Esophagus muscularis mucosa (tissue), 4 donors: ENCODE measurements at regions not wholly inside any gene's neighbourhood (a gene's known extent, or its start where the extent isn't known, plus 50 kb on each side); places are given as distances from the start of the nearest gene placed in this dataset.
A peak's percentile ranks its signal among the peaks of the same experiment; 100 is the strongest.

Experiments used
- DNase-seq: peaks from one replicate; pipeline ENCODE4 v3.0.0-alpha.2; 2017; ENCODE audit errors: extremely low spot score
- H3K27ac ChIP-seq, 4 donors: fragments of 200-600 bp; sonication (generic); replicated peaks in 1 of 4; 1 replicate in 3 of 4; 2 replicates in 1 of 4; pipeline ENCODE4 v1.5.1; 2016 to 2019; ENCODE audit warnings: mild to moderate bottlenecking in 1 of 4
- H3K27me3 ChIP-seq, 4 donors: fragments of 200-600 bp; sonication (generic); one replicate each; pipeline versions ENCODE4 v1.5.1 to v1.6.0; 2016 to 2019
- H3K36me3 ChIP-seq, 4 donors: fragments of 200-600 bp; sonication (generic); one replicate each; pipeline ENCODE4 v1.5.1; 2016 to 2019
- H3K4me1 ChIP-seq, 4 donors: fragments of 200-600 bp; sonication (generic); one replicate each; pipeline ENCODE4 v1.5.1; 2016 to 2019
- H3K4me3 ChIP-seq, 4 donors: fragments of 200-600 bp; sonication (generic); 1 replicate in 2 of 4; 2 replicates in 2 of 4; pipeline ENCODE4 v1.5.1; 2016 to 2019; ENCODE audit warnings: mild to moderate bottlenecking in 4 of 4, moderate library complexity in 1 of 4
- H3K9me3 ChIP-seq, 4 donors: fragments of 200-600 bp; sonication (generic); 1 replicate in 3 of 4; 2 replicates in 1 of 4; pipeline ENCODE4 v1.5.1; 2016 to 2019
- CTCF ChIP-seq, 3 experiments: fragments of 200-600 bp in 2 of 3; fragments of 450-650 bp in 1 of 3; sonication (generic) in 2 of 3; IDR thresholded peaks; one replicate each; pipeline ENCODE4 v1.5.1; 2017 to 2019; ENCODE audit warnings: antibody characterized with exemption in 3 of 3, mild to moderate bottlenecking in 2 of 3, moderate library complexity in 1 of 3
- EP300 ChIP-seq: sonication (generic); formaldehyde crosslinking; IDR thresholded peaks from one replicate; pipeline ENCODE4 v1.6.1; 2017; ENCODE audit warnings: antibody characterized with exemption
- POLR2A ChIP-seq: fragments of 450-650 bp; IDR thresholded peaks from one replicate; pipeline ENCODE4 v1.6.1; 2017; ENCODE audit warnings: antibody characterized with exemption, moderate library complexity, mild to moderate bottlenecking, low read depth
- POLR2AphosphoS5 ChIP-seq, 2 donors: sonication (generic); formaldehyde crosslinking; IDR thresholded peaks; one replicate each; pipeline ENCODE4 v1.6.1; 2017; ENCODE audit warnings: antibody characterized with exemption in 2 of 2
- WGBS: methylation state at CpG from one replicate; pipeline ENCODE4 v1.1.5; 2018; 5-methylcytosine and 5-hydroxymethylcytosine counted together
- intact Hi-C: fragments of 100-400 bp; cut with DNase I; formaldehyde crosslinking; loops from one replicate; pipeline ENCODE4 v1.15.1; 2023

GRCh38 chr10:10629512-10629911 lies 388.2 kb upstream of the CELF2 start:
- DNase-seq: no peak
- WGBS: 67% methylated on average over 3 of the region's 3 CpGs

GRCh38 chr10:10630281-10630680 lies 387.4 kb upstream of the CELF2 start:
- Histone ChIP-seq H3K36me3 (no peaks in the 10 kb centered on the region), H3K27me3 (no peaks in the 10 kb centered on the region), H3K9me3 (no peaks in the 10 kb centered on the region), H3K4me1 (peaks cover 12 to 26% (median 19%) of the 10 kb centered on the region in 4 donors), H3K4me3 (no peak overlapping the region), H3K27ac (no peak overlapping the region)
- 63% methylated on average over 3 of the region's 3 CpGs for WGBS
- DNase-seq: peak; percentile 5
- intact Hi-C loops: no loop called here
- TF ChIP-seq EP300 (no peak), POLR2A (no peak), CTCF (IDR thresholded peaks at IDR 0.05) (no peak), POLR2AphosphoS5 (IDR thresholded peaks at IDR 0.05) (no peak)

More at GRCh38 chr10:10629512-10629911, 388.2 kb upstream of the CELF2 start:
- H3K9me3 ChIP-seq: no peaks in the 10 kb centered on the region
- intact Hi-C loops: no loop called here
- H3K4me1 ChIP-seq: peaks cover 12 to 28% (median 22%) of the 10 kb centered on the region in 4 donors
- H3K27ac ChIP-seq: no peak overlapping the region
- H3K4me3 ChIP-seq: no peak overlapping the region
- no peaks in the 10 kb centered on the region for H3K27me3 ChIP-seq
- no peaks in the 10 kb centered on the region for H3K36me3 ChIP-seq
- TF ChIP-seq POLR2A (no peak), EP300 (no peak), POLR2AphosphoS5 (IDR thresholded peaks at IDR 0.05) (no peak), CTCF (IDR thresholded peaks at IDR 0.05) (no peak)

GRCh38 chr10:10630782-10631181 lies 386.9 kb upstream of the CELF2 start:
- intact Hi-C loops: no loop called here
- Histone ChIP-seq H3K4me1 (peaks cover 9 to 21% (median 19%) of the 10 kb centered on the region in 4 donors), H3K9me3 (no peaks in the 10 kb centered on the region), H3K27ac (no peak overlapping the region), H3K27me3 (no peaks in the 10 kb centered on the region), H3K36me3 (no peaks in the 10 kb centered on the region), H3K4me3 (no peak overlapping the region)
- WGBS: 72% methylated on average over 4 of the region's 4 CpGs
- no peak for DNase-seq
- TF ChIP-seq POLR2A: no peak

- Histone ChIP-seq H3K4me1 (peaks cover 15 to 35% (median 19%) of the 10 kb centered on the region in 4 donors), H3K27me3 (no peaks in the 10 kb centered on the region), H3K27ac (peak overlapping the region in 3 of 4 donors; percentile 24 to 43 (median 40)), H3K4me3 (no peak overlapping the region), H3K9me3 (no peaks in the 10 kb centered on the region), H3K36me3 (no peaks in the 10 kb centered on the region)
- 6% methylated on average over 1 of the region's 1 CpG for WGBS
- intact Hi-C loops: no loop called here
- TF ChIP-seq EP300 (no peak), POLR2A (no peak)
- DNase-seq: peak; percentile 7
These were observed 375.5 kb upstream of the CELF2 start for GRCh38 chr10:10642189-10642588.

GRCh38 chr10:10642751-10643150 lies 374.9 kb upstream of the CELF2 start:
- H3K36me3 ChIP-seq: no peaks in the 10 kb centered on the region
- peak; percentile 91 for DNase-seq
- H3K9me3 ChIP-seq: no peaks in the 10 kb centered on the region
- TF ChIP-seq EP300 (no peak), POLR2AphosphoS5 (IDR thresholded peaks at IDR 0.05) (peak in 1 of 2 donors; percentile 25)
- no peak overlapping the region for H3K4me3 ChIP-seq
- peaks cover 15 to 35% (median 19%) of the 10 kb centered on the region in 4 donors for H3K4me1 ChIP-seq
- WGBS: 40% methylated on average over 2 of the region's 2 CpGs
- no peaks in the 10 kb centered on the region for H3K27me3 ChIP-seq
- intact Hi-C loops: no loop called here
- H3K27ac ChIP-seq: peak overlapping the region; percentile 16 to 43 (median 25)

- H3K27me3 ChIP-seq: no peaks in the 10 kb centered on the region
- peak; percentile 89 for DNase-seq
- 64% methylated on average over 5 of the region's 5 CpGs for WGBS
- intact Hi-C loops: no loop called here
- H3K4me1 ChIP-seq: peaks cover 15 to 35% (median 19%) of the 10 kb centered on the region in 4 donors
- no peak overlapping the region for H3K4me3 ChIP-seq
- TF ChIP-seq POLR2A: no peak
- no peak for TF ChIP-seq POLR2AphosphoS5 (IDR thresholded peaks at IDR 0.05)
- no peak for TF ChIP-seq EP300
- no peak for TF ChIP-seq CTCF (IDR thresholded peaks at IDR 0.05)
- H3K27ac ChIP-seq: peak overlapping the region; percentile 32 to 64 (median 59)
- no peaks in the 10 kb centered on the region for H3K9me3 ChIP-seq
- H3K36me3 ChIP-seq: no peaks in the 10 kb centered on the region
These were observed 373.5 kb upstream of the CELF2 start for GRCh38 chr10:10644008-10644646.
